ENCODE measurements at regions not wholly inside any gene's neighbourhood (a gene's known extent, or its start where the extent isn't known, plus 50 kb on each side); places are given as distances from the start of the nearest gene placed in this dataset.

- ChIA-PET POLR2A (no interaction called here), CTCF (no interaction called here)
- Histone ChIP-seq H3K27me3 (ENCODE audit: control insufficient read depth, insufficient read depth, low read length) (peaks cover 5% of the 10 kb centered on the region; the same call in 1 of the 2 replicates), H3K4me1 (ENCODE audit: control insufficient read depth, insufficient read depth, low read length) (no peaks in the 10 kb centered on the region), H3K4me3 (ENCODE audit: low read depth in 2 of 2, low read length in 2 of 2) (no peak overlapping the region), H3K27ac (ENCODE audit: low read length) (no peak overlapping the region), H3K9me3 (ENCODE audit: control insufficient read depth, insufficient read depth, low read depth, low read length) (no peaks in the 10 kb centered on the region), H3K36me3 (ENCODE audit: control insufficient read depth, insufficient read depth, low read length) (no peaks in the 10 kb centered on the region)
- ATAC-seq (no peak), DNase-seq (ENCODE audit: low read depth, low spot score) (no peak)
- in situ Hi-C loops (cut with HindIII; ENCODE audit: low pct_unique_long_range_greater_than_20kb, low sequenced_read_pairs) (no loop called here), intact Hi-C loops (cut with micrococcal nuclease; ENCODE audit: unreplicated experiment) (no loop called here)
- TF ChIP-seq REST (IDR thresholded peaks at IDR 0.05; ENCODE audit: insufficient read depth in 1 of 2, low read depth in 2 of 2, low read length in 1 of 2) (no peak), SIN3A (IDR thresholded peaks at IDR 0.05; ENCODE audit: borderline replicate concordance, insufficient read depth, low read depth, low read length) (no peak), POLR2AphosphoS5 (IDR thresholded peaks at IDR 0.05; ENCODE audit: low read depth, low read length) (no peak), TCF7L2 (IDR thresholded peaks at IDR 0.05; ENCODE audit: low read depth, low read length) (no peak), CTCF (IDR thresholded peaks at IDR 0.05) (no peak)
- no TSS peak for BruUV-seq (replicated peaks)
Observed at GRCh38 chr7:152909280-152909679, 149.7 kb downstream of the ACTR3B start.

GRCh38 chr7:152909683-152910544 is 150.4 kb downstream of the ACTR3B start:
- H3K27me3 ChIP-seq (ENCODE audit: control insufficient read depth, insufficient read depth, low read length): peaks cover 3% of the 10 kb centered on the region; the same call in 1 of the 2 replicates
- TF ChIP-seq SIN3A (IDR thresholded peaks at IDR 0.05; ENCODE audit: borderline replicate concordance, insufficient read depth, low read depth, low read length) (no peak), CTCF (IDR thresholded peaks at IDR 0.05) (no peak), REST (IDR thresholded peaks at IDR 0.05; ENCODE audit: insufficient read depth in 1 of 2, low read depth in 2 of 2, low read length in 1 of 2) (no peak), POLR2AphosphoS5 (IDR thresholded peaks at IDR 0.05; ENCODE audit: low read depth, low read length) (no peak), TCF7L2 (IDR thresholded peaks at IDR 0.05; ENCODE audit: low read depth, low read length) (no peak)
- CTCF ChIA-PET: no interaction called here
- no TSS peak for BruUV-seq (replicated peaks)
- H3K36me3 ChIP-seq (ENCODE audit: control insufficient read depth, insufficient read depth, low read length): no peaks in the 10 kb centered on the region
- no peak overlapping the region for H3K27ac ChIP-seq (ENCODE audit: low read length)
- intact Hi-C loops (cut with micrococcal nuclease; ENCODE audit: unreplicated experiment): no loop called here
- POLR2A ChIA-PET: no interaction called here
- no peak overlapping the region for H3K4me3 ChIP-seq (ENCODE audit: low read depth in 2 of 2, low read length in 2 of 2)
- in situ Hi-C loops (cut with HindIII; ENCODE audit: low pct_unique_long_range_greater_than_20kb, low sequenced_read_pairs): no loop called here
- no peaks in the 10 kb centered on the region for H3K4me1 ChIP-seq (ENCODE audit: control insufficient read depth, insufficient read depth, low read length)
- ATAC-seq (no peak), DNase-seq (ENCODE audit: low read depth, low spot score) (no peak)
- no peaks in the 10 kb centered on the region for H3K9me3 ChIP-seq (ENCODE audit: control insufficient read depth, insufficient read depth, low read depth, low read length)
